HG03095 (cell line): ENCODE measurements at regions not wholly inside any gene's neighbourhood (a gene's known extent, or its start where the extent isn't known, plus 50 kb on each side); places are given as distances from the start of the nearest gene placed in this dataset.

Experiments used
- ATAC-seq: cut with Tn5 transposase; IDR thresholded peaks from one replicate; pipeline ENCODE4 v1.9.1; 2021; ENCODE audit warnings: moderate library complexity; ENCODE audit not compliant: unreplicated experiment

GRCh38 chr7:49247759-49248158 is 323.4 kb downstream of the CDC14C start:
- no peak for ATAC-seq

GRCh38 chr7:49255054-49255453 is 330.7 kb downstream of the CDC14C start:
- no peak for ATAC-seq

GRCh38 chr7:49260538-49260937 is 336.2 kb downstream of the CDC14C start:
- no peak for ATAC-seq

GRCh38 chr7:49261928-49262327 is 337.6 kb downstream of the CDC14C start:
- no peak for ATAC-seq

- ATAC-seq = no peak
These were observed 340.2 kb downstream of the CDC14C start for GRCh38 chr7:49264530-49264929.

GRCh38 chr7:49273897-49274296 is 349.6 kb downstream of the CDC14C start:
- ATAC-seq = no peak

- no peak for ATAC-seq
These were observed 355.5 kb downstream of the CDC14C start for GRCh38 chr7:49279891-49280290.

GRCh38 chr7:49287653-49288052 is 363.3 kb downstream of the CDC14C start:
- no peak for ATAC-seq

GRCh38 chr7:49294611-49295010 is 370.3 kb downstream of the CDC14C start:
- ATAC-seq = no peak

GRCh38 chr7:49295146-49295545 is 370.8 kb downstream of the CDC14C start:
- no peak for ATAC-seq

GRCh38 chr7:49297958-49298357 is 373.6 kb downstream of the CDC14C start:
- no peak for ATAC-seq

- ATAC-seq = no peak
These were observed 384.4 kb downstream of the CDC14C start for GRCh38 chr7:49308787-49309186.

GRCh38 chr7:49320083-49320482 is 395.7 kb downstream of the CDC14C start:
- ATAC-seq = no peak

GRCh38 chr7:49321843-49322242 is 397.5 kb downstream of the CDC14C start:
- no peak for ATAC-seq

GRCh38 chr7:49322476-49322875 is 398.1 kb downstream of the CDC14C start:
- ATAC-seq = no peak

- ATAC-seq = no peak
These were observed 399.7 kb downstream of the CDC14C start for GRCh38 chr7:49324040-49324439.

- ATAC-seq = no peak
These were observed 400.4 kb downstream of the CDC14C start for GRCh38 chr7:49324707-49325106.

GRCh38 chr7:49325571-49325970 is 401.2 kb downstream of the CDC14C start:
- ATAC-seq = no peak

GRCh38 chr7:49327155-49327554 is 402.8 kb downstream of the CDC14C start:
- no peak for ATAC-seq

GRCh38 chr7:49333180-49333881 is 409.0 kb downstream of the CDC14C start:
- peak; percentile 60 for ATAC-seq

- ATAC-seq = no peak
These were observed 417.5 kb downstream of the CDC14C start for GRCh38 chr7:49341849-49342248.

- ATAC-seq = no peak
These were observed 420.2 kb downstream of the CDC14C start for GRCh38 chr7:49344556-49344955.

GRCh38 chr7:49346195-49346899 is 422.0 kb downstream of the CDC14C start:
- no peak for ATAC-seq
